ENCODE measurements at regions not wholly inside any gene's neighbourhood (a gene's known extent, or its start where the extent isn't known, plus 50 kb on each side); places are given as distances from the start of the nearest gene placed in this dataset.

- Histone ChIP-seq H3K4me3 (no peak overlapping the region), H3K9me3 (replicated peaks in 1 of 11) (peaks cover 0 to 32% (median 11%) of the 10 kb centered on the region in 11 experiments; a peak in 15 of 22 replicates), H3K9ac (no peak overlapping the region), H3K27me3 (no peaks in the 10 kb centered on the region), H3K36me3 (no peaks in the 10 kb centered on the region), H3K4me1 (no peaks in the 10 kb centered on the region), H3K4me2 (no peak overlapping the region), H4K20me1 (no peaks in the 10 kb centered on the region), H3K27ac (no peak overlapping the region)
- no peak for TF ChIP-seq Cebpa-rat (IDR thresholded peaks at IDR 0.05)
Observed at GRCh38 chr16:65600629-65601028, 478.8 kb upstream of the CDH11 start.

GRCh38 chr16:65600046-65600445 is 478.2 kb upstream of the CDH11 start:
- no peaks in the 10 kb centered on the region for H3K36me3 ChIP-seq
- no peak overlapping the region for H3K27ac ChIP-seq
- H3K9me3 ChIP-seq (replicated peaks in 1 of 11): peaks cover 0 to 32% (median 11%) of the 10 kb centered on the region in 11 experiments; a peak in 15 of 22 replicates
- H3K9ac ChIP-seq: no peak overlapping the region
- TF ChIP-seq Cebpa-rat (IDR thresholded peaks at IDR 0.05): no peak
- no peak overlapping the region for H3K4me2 ChIP-seq
- no peaks in the 10 kb centered on the region for H3K4me1 ChIP-seq
- H3K27me3 ChIP-seq: no peaks in the 10 kb centered on the region
- H4K20me1 ChIP-seq: no peaks in the 10 kb centered on the region
- no peak overlapping the region for H3K4me3 ChIP-seq

GRCh38 chr16:65598621-65599020 is 476.8 kb upstream of the CDH11 start:
- H3K4me2 ChIP-seq: no peak overlapping the region
- H3K36me3 ChIP-seq: no peaks in the 10 kb centered on the region
- TF ChIP-seq Cebpa-rat (IDR thresholded peaks at IDR 0.05): no peak
- H4K20me1 ChIP-seq: no peaks in the 10 kb centered on the region
- H3K27ac ChIP-seq: no peak overlapping the region
- no peak overlapping the region for H3K4me3 ChIP-seq
- no peaks in the 10 kb centered on the region for H3K4me1 ChIP-seq
- no peaks in the 10 kb centered on the region for H3K27me3 ChIP-seq
- H3K9me3 ChIP-seq (replicated peaks in 1 of 11): peaks cover 0 to 32% (median 11%) of the 10 kb centered on the region in 11 experiments; a peak in 15 of 22 replicates
- no peak overlapping the region for H3K9ac ChIP-seq

GRCh38 chr16:65583498-65583897 is 461.6 kb upstream of the CDH11 start:
- no peak overlapping the region for H3K4me3 ChIP-seq
- H3K4me2 ChIP-seq: no peak overlapping the region; a peak in 1 of 22 replicates
- H3K36me3 ChIP-seq: no peaks in the 10 kb centered on the region
- no peaks in the 10 kb centered on the region for H4K20me1 ChIP-seq
- no peak for TF ChIP-seq Cebpa-rat (IDR thresholded peaks at IDR 0.05)
- H3K9ac ChIP-seq: no peak overlapping the region
- H3K9me3 ChIP-seq (replicated peaks in 1 of 11): no peaks in the 10 kb centered on the region
- peaks cover 0 to 14% (median 10%) of the 10 kb centered on the region in 10 experiments; a peak in 9 of 20 replicates for H3K4me1 ChIP-seq
- no peaks in the 10 kb centered on the region for H3K27me3 ChIP-seq
- H3K27ac ChIP-seq: no peak overlapping the region

- Histone ChIP-seq H3K36me3 (no peaks in the 10 kb centered on the region), H3K4me3 (no peak overlapping the region), H3K9me3 (replicated peaks in 1 of 11) (peaks cover 18 to 38% (median 24%) of the 10 kb centered on the region in 11 experiments), H4K20me1 (no peaks in the 10 kb centered on the region), H3K4me1 (peaks cover 0 to 24% (median 20%) of the 10 kb centered on the region in 10 experiments; a peak in 13 of 20 replicates), H3K27me3 (no peaks in the 10 kb centered on the region), H3K4me2 (peak overlapping the region in 3 of 11 experiments; percentile 17 to 25 (median 24); a peak in 2 of 22 replicates), H3K27ac (no peak overlapping the region), H3K9ac (no peak overlapping the region)
- no peak for TF ChIP-seq Cebpa-rat (IDR thresholded peaks at IDR 0.05)
Observed at GRCh38 chr16:65579050-65579449, 457.2 kb upstream of the CDH11 start.

GRCh38 chr16:65576631-65577030 is 454.8 kb upstream of the CDH11 start:
- Histone ChIP-seq H3K27me3 (no peaks in the 10 kb centered on the region), H4K20me1 (no peaks in the 10 kb centered on the region), H3K4me3 (no peak overlapping the region), H3K4me2 (peak overlapping the region in 6 of 11 experiments; percentile 3 to 34 (median 17); a peak in 2 of 22 replicates), H3K36me3 (no peaks in the 10 kb centered on the region), H3K9ac (no peak overlapping the region), H3K9me3 (replicated peaks in 1 of 11) (peaks cover 18 to 38% (median 24%) of the 10 kb centered on the region in 11 experiments), H3K27ac (no peak overlapping the region), H3K4me1 (peaks cover 0 to 24% (median 20%) of the 10 kb centered on the region in 10 experiments; a peak in 13 of 20 replicates)
- TF ChIP-seq Cebpa-rat (IDR thresholded peaks at IDR 0.05): no peak

GRCh38 chr16:65576139-65576538 is 454.3 kb upstream of the CDH11 start:
- H3K4me2 ChIP-seq: peak overlapping the region in 6 of 11 experiments; percentile 3 to 34 (median 17); a peak in 4 of 22 replicates

GRCh38 chr16:65574326-65574966 is 452.6 kb upstream of the CDH11 start:
- H3K36me3 ChIP-seq: no peaks in the 10 kb centered on the region
- H3K9me3 ChIP-seq (replicated peaks in 1 of 11): peaks cover 20 to 42% (median 28%) of the 10 kb centered on the region in 11 experiments
- H3K27me3 ChIP-seq: no peaks in the 10 kb centered on the region
- H3K4me1 ChIP-seq: peaks cover 0 to 18% (median 12%) of the 10 kb centered on the region in 10 experiments; a peak in 12 of 20 replicates
- H3K4me3 ChIP-seq: no peak overlapping the region
- no peak overlapping the region for H3K9ac ChIP-seq
- H3K27ac ChIP-seq: no peak overlapping the region
- no peak for TF ChIP-seq Cebpa-rat (IDR thresholded peaks at IDR 0.05)
- no peak overlapping the region for H3K4me2 ChIP-seq
- no peaks in the 10 kb centered on the region for H4K20me1 ChIP-seq

More at GRCh38 chr16:65576139-65576538, 454.3 kb upstream of the CDH11 start:
- H3K9ac ChIP-seq: no peak overlapping the region
- no peak overlapping the region for H3K4me3 ChIP-seq
- peaks cover 0 to 24% (median 20%) of the 10 kb centered on the region in 10 experiments; a peak in 13 of 20 replicates for H3K4me1 ChIP-seq
- peaks cover 20 to 38% (median 24%) of the 10 kb centered on the region in 11 experiments for H3K9me3 ChIP-seq (replicated peaks in 1 of 11)
- H3K36me3 ChIP-seq: no peaks in the 10 kb centered on the region
- no peaks in the 10 kb centered on the region for H4K20me1 ChIP-seq
- H3K27ac ChIP-seq: no peak overlapping the region
- H3K27me3 ChIP-seq: no peaks in the 10 kb centered on the region
- TF ChIP-seq Cebpa-rat (IDR thresholded peaks at IDR 0.05): no peak

GRCh38 chr16:65572156-65572555 is 450.3 kb upstream of the CDH11 start:
- H3K27me3 ChIP-seq: no peaks in the 10 kb centered on the region
- H3K9me3 ChIP-seq (replicated peaks in 1 of 11): peaks cover 18 to 39% (median 24%) of the 10 kb centered on the region in 11 experiments
- no peaks in the 10 kb centered on the region for H4K20me1 ChIP-seq
- H3K9ac ChIP-seq: no peak overlapping the region
- no peak overlapping the region for H3K4me2 ChIP-seq
- no peak overlapping the region for H3K4me3 ChIP-seq
- no peak for TF ChIP-seq Cebpa-rat (IDR thresholded peaks at IDR 0.05)
- no peak overlapping the region for H3K27ac ChIP-seq
- H3K4me1 ChIP-seq: peaks cover 0 to 13% (median 10%) of the 10 kb centered on the region in 10 experiments; a peak in 8 of 20 replicates
- H3K36me3 ChIP-seq: no peaks in the 10 kb centered on the region

Data from BLaER1 treated with 17β-estradiol and CSF1 and Interleukin-3, amounts not matched to agents 10 nM and 100 nM (cell line).